CD4-positive, alpha-beta T cell treated with Interleukin-1 beta for 1 hour (primary cell): ENCODE measurements at regions not wholly inside any gene's neighbourhood (a gene's known extent, or its start where the extent isn't known, plus 50 kb on each side); places are given as distances from the start of the nearest gene placed in this dataset.

Experiments
- DNase-seq, 2 donors: peaks; one replicate each; pipeline ENCODE4 v3.0.0-alpha.2; 2020 to 2022

DNA sequence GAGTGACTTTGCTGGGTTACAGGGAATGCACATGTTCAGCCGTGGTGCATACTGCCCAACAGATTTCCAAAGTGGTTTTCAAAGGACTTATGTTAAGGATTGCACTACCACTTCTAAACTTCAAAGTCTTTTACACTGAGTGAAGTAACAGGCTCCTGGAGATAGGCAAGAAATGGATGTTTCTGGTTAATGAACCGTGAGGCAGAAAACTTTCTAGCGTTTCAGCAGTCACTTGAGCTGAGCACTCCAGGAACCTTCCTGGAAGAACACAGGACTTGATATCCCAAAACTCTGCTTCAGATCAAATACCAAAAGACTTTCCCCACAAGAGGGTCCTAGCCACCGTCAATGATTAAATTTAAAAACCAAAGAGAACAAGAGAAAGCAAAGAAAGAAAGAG lies 74.3 kb upstream of the ATP1A1 start:
- no peak for DNase-seq

DNA sequence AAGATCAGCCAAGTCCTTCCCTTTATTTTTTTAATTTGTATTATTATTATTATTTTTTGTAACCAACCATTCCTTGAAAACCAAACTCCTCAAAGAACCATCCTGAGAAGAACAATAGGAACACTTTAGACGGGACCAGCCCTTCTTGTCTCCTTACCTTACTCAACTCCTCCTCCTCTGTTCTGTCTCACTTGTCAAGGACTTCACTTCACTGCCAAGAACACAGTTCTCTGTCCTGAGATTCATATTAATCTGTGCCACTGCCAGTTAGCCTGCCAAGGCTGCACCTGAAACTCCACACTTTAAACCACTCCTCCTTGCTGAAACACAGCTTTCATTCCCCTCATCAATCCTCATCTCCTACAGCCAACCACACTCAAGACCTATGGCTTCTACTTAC lies 73.8 kb upstream of the ATP1A1 start:
- DNase-seq, result no peak

- DNase-seq, result no peak
Observed at GRCh38 chr1:116302281-116302680, 70.8 kb upstream of the ATP1A1 start.

DNA sequence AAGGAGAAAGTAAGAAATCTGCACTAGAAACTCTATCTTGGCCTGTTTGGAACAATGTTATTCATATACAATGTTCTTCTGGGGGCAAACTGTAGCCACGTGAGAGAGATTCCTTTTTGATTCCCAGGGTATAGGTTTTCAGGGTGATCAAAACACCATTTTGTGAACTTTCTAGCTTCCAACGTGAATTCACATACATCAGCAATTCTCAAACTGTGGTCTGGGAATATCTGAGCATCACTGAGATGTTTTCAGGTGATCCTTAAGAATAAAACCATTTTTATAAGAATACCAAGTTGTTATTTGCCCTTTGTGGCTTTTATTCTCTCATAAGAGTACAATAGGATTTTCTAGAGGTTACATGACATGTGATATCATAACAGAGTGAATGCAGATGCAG lies 66.9 kb upstream of the ATP1A1 start:
- no peak for DNase-seq

- DNase-seq, result no peak
Observed at GRCh38 chr1:116306840-116307442, 66.1 kb upstream of the ATP1A1 start.

- DNase-seq, result no peak
Observed at GRCh38 chr1:116308276-116308675, 64.8 kb upstream of the ATP1A1 start.

DNA sequence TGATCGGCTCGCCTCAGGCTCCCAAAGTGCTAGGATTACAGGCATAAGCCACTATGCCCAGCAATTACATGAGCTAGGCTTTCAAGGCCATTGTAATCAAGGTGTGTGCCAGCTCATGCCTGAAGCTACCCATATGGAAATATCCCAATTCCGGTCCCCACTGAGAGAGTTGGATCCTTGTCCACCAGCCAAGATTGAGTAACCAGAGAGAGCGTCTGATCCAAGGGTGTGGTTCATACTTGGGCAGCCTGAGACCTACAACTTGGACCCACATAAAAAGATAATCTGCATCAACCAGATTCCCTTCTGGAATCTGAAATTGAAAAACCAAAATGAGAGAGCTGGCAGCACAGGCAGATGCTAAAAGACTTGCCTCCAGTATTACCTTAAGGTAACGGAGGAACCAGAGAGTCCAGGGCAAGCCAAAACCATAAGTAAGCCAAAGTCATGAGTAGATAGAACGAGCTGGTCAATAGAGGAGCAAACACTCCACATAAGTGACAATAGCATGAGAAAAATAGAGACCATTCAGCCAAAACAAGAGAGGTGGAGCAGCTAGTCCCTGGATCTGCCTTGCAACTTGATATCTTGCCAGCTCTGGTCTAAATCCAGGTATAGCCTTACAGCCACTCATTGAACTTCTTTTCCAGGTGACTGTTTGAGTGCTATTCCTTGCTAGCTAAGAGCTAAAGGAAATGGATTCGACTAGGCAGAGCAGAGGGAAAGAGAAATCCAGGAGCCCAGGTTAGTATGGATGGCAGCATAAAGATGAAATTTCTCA lies 63.8 kb upstream of the ATP1A1 start:
- DNase-seq, result no peak

DNA sequence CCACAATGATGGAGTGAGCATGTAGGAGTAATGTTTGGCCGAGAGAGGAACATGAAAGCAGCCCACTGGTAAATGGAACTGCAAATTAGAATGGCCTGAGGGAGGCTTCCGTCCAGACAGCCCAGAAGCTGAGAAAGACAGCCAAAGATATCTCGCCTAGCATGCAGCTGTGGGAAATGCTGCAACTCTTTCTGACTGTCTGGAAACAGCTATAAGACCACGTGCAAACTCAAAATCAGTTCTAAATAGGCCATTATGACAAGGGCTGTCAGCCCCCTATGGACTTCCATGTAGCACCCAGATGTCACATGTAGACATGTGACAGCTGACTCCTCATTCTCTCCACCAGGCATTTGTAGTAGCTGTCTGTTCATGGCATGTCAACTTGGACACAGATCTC lies 62.9 kb upstream of the ATP1A1 start:
- DNase-seq, result no peak

- no peak for DNase-seq
Observed at GRCh38 chr1:116311193-116311592, 61.9 kb upstream of the ATP1A1 start.

DNA sequence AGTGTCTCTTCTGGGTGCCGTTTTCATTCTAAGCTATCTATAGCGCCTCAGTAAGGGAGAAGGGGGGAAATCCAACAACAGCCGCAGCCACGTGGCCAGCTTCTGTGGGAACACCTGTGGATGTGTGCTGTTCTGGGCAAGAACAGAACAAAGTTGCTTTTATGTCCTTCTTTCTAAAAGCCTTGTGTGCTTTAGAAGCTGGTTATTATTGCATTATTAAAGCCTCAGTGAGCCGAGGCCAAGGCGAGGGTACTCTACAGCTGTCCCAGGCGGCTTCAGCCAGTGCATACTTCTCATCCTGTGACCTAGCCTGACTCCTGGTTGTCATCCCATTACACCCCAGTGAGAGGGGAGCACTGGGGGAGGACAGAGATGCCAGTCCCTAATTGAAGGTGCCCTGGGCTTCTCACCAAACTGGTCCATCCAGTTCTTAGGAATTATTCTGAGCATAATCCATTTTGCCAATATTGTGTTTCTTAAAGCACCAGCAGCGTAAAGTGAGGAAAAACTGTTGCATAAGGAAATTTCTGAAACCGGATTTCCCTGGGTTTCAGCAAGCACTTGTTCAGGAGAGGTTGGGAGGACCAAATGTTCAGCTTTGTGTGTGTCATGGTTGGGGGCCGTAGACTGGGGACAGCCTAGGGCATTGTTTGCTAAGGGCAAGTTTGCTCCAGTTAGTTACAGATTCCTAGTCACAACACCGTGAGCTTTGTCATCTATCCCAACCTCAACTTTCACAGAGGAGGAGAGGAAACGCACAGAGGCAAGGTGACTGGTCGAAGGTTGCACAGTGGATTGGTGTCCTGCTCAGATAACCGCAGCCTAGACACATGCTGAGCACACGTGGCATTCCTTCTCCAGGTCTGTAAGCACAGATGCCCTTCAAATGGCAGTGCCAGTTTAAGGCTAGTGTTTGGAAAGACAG lies 61.0 kb upstream of the ATP1A1 start:
- no peak for DNase-seq

GRCh38 chr1:116312681-116313069 lies 60.4 kb upstream of the ATP1A1 start:
- no peak for DNase-seq

GRCh38 chr1:116313776-116314175 lies 59.3 kb upstream of the ATP1A1 start:
- no peak for DNase-seq

GRCh38 chr1:116314305-116314919 lies 58.6 kb upstream of the ATP1A1 start:
- DNase-seq, result no peak

DNA sequence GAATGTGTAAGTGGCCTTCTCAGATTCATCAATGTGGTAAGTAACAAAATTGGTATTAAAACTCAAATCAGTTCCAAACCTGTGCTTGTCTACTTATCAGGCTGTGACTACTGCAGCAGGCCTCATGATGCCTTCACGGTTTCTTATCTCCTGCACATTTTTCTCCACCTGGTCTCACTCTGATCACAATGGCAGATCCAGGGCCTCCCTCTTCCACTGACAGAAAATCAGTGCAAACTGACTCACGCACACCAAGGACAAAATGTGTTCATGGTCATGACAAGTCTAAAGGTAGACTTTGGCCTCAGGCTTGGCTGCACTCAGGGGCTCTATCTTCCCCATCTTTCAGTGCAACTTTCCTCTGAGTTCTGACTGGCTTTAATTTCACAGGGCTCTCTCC lies 56.7 kb upstream of the ATP1A1 start:
- no peak for DNase-seq

GRCh38 chr1:116318897-116319296 lies 54.1 kb upstream of the ATP1A1 start:
- no peak for DNase-seq

- DNase-seq, result no peak
Observed at GRCh38 chr1:116320874-116321273, 52.2 kb upstream of the ATP1A1 start.

- no peak for DNase-seq
Observed at GRCh38 chr1:116321766-116322175, 51.3 kb upstream of the ATP1A1 start.

DNA sequence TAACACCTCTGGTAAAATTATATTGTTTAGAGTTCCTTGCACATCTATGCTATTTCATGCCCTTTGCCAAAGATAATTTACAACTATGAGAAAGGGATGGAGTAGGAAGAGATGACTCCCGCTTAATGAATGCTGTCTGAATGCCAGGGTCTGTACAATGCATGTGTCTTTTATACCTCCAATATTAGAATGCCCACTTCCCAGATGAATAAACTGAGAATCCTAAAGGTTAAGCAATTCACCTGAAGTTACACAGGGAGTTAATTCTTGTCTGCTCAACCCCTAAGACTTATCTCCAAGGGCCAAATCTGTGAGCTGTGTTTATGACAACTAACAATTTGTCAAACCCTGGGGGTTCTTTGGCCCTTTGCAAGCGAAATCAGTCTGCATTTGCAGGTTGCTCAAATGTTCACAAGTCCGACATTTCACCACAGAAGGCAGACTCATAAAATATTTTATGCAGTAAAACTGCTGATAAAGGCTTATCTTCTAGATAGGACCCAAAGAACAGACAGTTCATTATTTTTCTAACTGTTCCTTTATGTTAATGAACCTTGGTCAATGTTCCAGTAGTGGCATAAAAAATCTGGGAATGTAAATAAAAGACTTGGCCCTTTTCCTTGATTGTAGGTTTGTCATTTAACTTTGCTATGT lies 50.2 kb upstream of the ATP1A1 start:
- no peak for DNase-seq
